D341Med (cell line): ENCODE measurements at regions not wholly inside any gene's neighbourhood (a gene's known extent, or its start where the extent isn't known, plus 50 kb on each side); places are given as distances from the start of the nearest gene placed in this dataset.

ENCODE experiments used
- DNase-seq: peaks from one replicate; pipeline ENCODE4 v3.0.0; 2012; ENCODE audit warnings: low spot score

DNA sequence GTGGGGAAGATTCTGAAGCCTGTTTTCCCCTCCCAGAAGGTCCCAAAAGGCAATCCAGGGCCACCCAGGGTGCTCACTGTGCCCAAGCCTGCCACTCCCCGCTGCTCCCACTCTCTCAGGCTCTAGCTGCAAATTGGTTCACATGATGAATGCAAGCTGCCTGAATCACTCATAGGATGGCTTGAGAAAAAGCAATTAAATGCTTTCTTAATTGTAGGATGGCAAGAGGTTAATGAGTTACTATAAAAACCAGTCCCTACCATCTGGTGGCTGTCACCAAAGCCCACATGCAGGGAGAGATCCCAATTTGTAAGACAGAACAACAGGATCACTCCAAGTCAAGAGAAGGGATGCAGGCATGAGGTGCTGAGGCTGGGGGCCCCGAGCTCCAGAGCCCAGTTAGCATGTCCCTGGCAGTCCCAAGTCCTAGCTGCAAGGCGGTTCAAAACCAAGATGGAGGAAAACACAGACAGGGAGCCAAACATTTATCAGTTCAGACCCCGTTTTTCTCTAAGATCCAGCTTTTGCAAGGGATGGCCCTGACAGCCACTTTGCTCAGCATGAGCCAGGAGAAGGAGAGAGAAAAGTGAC is 207.1 kb downstream of the UACA start:
- DNase-seq: peak; percentile 14

- DNase-seq: no peak
These were observed 207.6 kb downstream of the UACA start for GRCh38 chr15:70555713-70556112.

GRCh38 chr15:70547846-70548487 is 215.4 kb downstream of the UACA start:
- DNase-seq: no peak

- peak; percentile 1 for DNase-seq
These were observed 217.8 kb downstream of the UACA start for GRCh38 chr15:70545526-70545925.

DNA sequence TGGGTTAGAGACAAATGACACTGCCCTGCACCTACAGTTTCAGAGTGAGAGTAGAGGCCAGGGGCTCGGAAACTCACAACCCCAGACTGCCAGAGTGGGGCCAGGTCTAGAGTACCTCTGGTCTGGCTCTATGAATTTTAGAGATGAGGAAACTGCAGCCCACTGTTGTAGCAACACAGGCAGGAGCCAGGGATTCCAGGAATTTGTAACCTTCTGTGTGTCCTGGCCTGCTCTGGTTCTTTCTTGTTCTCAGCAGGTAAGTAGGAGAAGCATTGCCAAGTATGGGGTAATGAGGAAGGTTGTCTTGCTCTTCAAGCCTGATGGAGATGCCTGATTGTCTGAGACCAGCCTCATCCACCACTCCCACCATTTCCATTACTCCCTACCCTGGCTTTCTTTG is 221.8 kb downstream of the UACA start:
- DNase-seq: peak; percentile 8

GRCh38 chr15:70539912-70540530 is 223.3 kb downstream of the UACA start:
- DNase-seq: no peak

- DNase-seq: no peak
These were observed 223.9 kb downstream of the UACA start for GRCh38 chr15:70539409-70539808.

DNA sequence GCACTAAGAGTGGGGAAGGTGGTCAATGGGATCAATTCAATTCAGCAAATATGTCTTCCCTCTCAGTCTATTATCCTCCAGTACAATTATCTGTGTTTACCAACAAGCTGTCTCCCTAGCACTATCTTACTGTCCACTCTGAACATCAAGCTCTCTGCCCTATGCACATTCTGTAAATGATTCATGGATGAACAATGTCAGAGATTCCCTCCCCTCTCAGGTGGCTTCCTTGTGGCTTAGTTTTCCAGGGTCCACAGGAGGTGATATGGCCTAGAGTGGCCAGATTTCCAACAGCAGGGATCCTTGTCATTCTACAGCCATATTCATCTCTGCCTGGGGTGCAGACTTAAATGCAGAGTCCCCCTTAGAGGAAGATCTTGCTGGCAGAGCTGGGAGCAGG is 225.1 kb downstream of the UACA start:
- no peak for DNase-seq

DNA sequence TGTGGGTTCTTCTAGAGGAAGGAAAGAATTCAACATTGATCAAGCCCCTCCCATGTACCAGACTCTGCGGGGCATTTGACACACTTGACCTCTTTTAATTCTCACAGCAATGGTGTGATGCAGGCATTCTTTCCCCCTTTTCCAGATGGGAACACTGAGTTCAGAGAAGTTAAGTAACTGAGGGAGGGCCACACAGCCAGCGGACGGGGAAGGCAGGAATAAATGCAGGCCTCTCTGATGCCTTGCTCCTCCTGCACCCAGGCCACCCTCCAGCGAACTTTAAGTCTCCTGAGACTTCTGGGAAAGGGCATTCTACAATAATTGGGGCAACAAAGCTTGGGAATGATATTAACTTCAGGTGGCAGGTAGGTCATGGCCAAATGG is 227.4 kb downstream of the UACA start:
- no peak for DNase-seq

GRCh38 chr15:70535071-70535954 is 228.0 kb downstream of the UACA start:
- DNase-seq: no peak

GRCh38 chr15:70533931-70534742 is 229.2 kb downstream of the UACA start:
- DNase-seq: no peak

DNA sequence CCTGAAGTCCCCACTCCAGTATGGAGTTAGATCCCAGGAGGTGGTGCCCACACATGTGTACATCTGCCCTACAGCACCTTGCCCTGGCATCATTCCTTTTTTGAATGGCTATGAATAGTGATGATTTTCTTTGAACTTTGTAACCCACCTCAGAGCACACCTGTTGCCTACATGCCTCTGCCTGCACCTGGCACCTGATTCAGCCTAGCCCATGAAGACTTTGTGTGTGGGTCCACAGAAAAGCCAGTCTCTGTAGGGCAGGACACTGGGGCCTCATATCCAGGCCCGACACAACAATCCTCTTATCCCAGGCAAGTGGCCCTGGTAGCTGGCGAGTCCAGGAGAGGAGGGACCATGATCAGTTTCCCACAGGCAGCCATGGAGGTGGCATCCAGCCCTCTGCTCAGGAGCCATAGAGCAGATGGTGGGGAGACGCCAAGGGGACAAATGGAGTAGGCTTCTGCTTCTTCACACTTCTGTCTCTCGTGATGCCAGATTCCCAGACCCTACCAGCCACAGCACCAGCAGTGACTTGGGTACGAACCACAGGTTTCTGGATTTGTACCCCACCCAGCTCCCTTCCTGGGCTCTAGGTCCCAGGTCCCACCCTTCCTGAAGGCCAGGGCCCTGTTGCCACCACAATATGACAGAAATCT is 230.7 kb downstream of the UACA start:
- no peak for DNase-seq

DNA sequence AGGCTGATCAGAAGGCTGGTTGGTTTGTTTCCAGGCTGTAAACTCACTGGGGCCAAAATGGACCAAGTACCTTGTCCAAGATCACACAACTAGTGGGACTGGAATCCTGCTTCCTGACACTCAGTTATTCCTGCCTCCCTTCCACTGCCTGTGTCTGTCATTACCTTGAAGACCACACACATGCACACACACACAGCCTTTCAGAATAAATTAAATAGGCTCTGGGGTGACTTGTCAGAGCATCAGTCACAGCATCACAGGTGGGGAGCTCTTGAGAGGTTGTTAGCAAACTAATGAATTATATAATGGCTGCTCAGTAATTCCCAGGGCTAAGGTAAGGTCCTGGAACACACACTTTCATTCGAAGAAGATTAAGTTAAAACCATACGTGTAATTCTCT is 231.8 kb downstream of the UACA start:
- DNase-seq: no peak

DNA sequence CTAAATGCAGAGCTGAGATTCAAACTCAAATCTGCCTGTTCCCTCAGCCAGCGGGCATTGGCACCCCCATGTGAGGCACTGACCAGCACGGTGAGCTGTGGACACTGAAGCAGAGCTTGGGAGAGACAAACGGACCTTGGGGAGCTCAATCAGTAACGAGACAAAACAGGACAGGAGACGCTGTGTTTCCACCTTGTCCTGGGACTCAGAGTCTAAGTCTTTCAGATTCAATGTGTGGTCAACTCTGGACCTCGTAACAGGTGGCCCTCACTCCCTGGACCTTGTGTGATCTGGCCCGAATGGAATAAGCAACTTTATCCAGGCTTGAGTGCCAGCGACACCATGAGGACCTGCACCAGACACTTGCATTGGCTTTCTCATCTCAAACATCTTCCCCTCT is 232.5 kb downstream of the UACA start:
- DNase-seq: no peak

GRCh38 chr15:70530503-70530902 is 232.9 kb downstream of the UACA start:
- no peak for DNase-seq

DNA sequence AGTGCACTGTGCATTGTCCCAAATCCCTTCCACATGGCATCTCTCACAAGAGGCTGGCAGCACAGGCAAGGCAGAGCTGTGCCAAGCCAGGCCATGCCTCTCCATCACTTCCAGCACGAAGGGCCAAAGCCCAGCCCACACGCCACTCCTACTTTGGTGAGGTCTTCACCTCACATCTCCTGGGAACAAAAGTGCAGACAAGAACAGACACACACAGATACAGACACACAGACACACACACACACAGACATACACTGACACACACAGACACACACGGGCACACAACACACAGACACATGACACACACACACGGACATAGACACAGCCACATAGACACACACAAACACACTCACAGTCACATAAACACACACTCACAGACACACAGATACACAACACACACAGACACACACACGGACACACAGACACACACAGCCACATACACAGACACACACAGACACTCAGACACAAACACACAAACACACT is 233.3 kb downstream of the UACA start:
- no peak for DNase-seq

DNA sequence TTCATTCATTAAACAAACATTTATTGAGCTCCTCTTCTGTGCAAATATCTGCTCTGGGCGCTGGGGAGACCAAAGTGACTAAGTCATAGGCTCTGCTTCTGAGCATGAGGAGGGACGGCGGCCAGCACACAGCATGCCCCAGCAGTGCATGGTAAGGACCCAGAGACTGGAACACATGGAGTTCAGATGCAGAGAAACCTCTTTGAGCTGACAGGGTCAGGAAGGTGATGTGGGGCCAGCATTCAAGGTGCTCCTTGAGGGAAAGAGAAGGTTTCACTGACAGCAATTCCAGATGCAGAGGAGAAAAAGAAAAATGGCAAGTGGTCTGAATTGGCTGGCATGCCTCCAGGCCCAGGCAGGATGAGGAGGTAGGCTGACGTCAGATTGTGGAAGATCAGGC is 234.5 kb downstream of the UACA start:
- no peak for DNase-seq

DNA sequence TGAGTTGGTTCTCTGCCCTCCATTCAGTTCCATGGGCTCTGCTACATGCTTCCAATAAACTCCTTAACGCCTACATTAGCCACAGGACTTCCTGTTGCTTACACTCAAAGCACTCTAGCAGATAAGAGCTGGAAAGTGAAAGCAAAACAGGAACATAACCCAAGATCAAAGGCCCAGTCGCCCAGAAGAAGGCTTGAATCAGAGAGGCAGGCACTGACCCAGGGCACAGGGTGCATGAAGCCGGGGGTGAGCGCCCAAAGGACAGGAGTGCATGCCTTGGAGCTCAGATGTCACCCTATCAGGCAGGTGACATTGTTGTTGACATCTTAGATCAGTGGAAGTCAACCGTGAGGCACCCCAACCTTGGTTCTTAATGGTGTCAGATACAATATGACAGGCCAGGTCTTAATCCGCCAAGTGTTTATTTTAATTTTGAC is 235.1 kb downstream of the UACA start:
- no peak for DNase-seq

GRCh38 chr15:70526974-70527325 is 236.4 kb downstream of the UACA start:
- no peak for DNase-seq

DNA sequence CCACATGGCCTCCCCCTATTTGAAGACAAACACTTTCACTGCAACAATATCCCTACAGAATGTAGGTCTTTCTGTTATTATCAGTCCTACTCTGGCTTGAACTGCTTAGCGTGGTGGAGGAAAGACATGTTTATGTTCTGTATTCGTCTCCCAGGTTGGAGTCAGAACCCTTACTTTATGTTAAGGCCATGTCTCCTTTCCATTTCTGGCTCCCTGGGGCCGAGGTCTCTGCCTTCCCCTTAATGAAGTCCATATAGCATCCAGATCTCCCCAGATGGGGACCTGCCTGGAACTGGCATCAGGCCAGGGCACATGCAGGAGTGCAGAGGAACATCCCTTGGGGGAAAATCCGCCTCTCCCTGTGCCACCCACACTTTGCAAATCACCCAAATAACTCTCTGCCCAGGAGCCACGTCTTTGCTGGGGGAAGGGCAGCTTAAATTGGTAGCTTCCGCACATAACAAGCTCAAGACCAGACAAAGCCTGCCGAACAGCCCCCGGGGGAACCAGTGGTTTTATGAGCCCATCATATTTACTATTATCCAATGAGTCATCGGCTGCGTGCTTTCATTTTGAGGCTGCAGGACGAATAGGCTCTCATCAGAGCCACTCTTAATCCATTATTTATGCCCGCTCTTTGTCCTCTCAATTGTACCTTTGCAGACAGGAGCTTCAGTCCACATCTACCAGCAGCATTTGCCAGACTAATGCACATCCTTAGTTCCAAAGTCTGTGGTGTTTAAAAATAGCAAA is 237.0 kb downstream of the UACA start:
- DNase-seq: peak; percentile 52

DNA sequence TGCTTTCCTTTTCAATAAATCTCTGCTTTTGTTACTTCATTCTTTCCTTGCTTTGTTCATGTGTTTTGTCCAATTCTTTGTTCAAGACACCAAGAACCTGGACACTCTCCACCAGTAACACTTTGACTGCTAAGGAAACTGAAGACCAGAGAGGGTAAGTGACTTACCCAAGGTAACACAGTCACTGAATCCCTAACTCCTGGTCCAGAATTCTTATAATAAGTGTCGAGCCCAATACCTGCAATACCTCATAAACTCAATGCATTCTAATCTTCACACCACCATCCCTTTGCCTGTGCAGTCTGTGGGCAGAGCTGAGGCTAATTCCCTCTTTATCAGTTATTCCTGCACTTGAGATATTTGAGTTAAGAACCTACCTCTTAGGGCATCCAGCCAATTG is 237.8 kb downstream of the UACA start:
- no peak for DNase-seq
